ENCODE measurements at regions not wholly inside any gene's neighbourhood (a gene's known extent, or its start where the extent isn't known, plus 50 kb on each side); places are given as distances from the start of the nearest gene placed in this dataset.
A peak's percentile ranks its signal among the peaks of the same experiment; 100 is the strongest.

DNA sequence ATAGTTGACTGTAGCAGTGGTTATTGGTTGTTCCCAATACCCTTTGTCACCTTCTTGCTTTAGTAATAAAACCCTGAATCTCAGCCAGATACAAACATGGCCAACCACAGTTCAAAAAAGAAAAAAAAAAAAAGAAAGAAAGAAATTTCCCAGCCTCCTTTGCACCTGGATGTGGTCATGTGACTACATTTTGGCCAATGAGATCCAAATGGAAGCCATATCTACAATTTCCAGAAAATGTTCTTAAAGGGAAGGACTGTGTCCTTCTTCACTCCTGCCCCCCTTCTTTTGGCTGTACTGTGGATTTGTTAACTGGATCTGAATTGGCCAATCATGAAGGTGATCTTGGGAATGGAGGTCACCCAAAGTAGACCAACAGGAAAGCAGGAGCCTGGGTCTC lies 141.9 kb downstream of the SOX9 start:
- TF ChIP-seq, protein P1, sequence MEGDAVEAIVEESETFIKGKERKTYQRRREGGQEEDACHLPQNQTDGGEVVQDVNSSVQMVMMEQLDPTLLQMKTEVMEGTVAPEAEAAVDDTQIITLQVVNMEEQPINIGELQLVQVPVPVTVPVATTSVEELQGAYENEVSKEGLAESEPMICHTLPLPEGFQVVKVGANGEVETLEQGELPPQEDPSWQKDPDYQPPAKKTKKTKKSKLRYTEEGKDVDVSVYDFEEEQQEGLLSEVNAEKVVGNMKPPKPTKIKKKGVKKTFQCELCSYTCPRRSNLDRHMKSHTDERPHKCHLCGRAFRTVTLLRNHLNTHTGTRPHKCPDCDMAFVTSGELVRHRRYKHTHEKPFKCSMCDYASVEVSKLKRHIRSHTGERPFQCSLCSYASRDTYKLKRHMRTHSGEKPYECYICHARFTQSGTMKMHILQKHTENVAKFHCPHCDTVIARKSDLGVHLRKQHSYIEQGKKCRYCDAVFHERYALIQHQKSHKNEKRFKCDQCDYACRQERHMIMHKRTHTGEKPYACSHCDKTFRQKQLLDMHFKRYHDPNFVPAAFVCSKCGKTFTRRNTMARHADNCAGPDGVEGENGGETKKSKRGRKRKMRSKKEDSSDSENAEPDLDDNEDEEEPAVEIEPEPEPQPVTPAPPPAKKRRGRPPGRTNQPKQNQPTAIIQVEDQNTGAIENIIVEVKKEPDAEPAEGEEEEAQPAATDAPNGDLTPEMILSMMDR (IDR thresholded peaks at IDR 0.05; ENCODE audit: control extremely low read depth, extremely low read depth) = no peak

DNA sequence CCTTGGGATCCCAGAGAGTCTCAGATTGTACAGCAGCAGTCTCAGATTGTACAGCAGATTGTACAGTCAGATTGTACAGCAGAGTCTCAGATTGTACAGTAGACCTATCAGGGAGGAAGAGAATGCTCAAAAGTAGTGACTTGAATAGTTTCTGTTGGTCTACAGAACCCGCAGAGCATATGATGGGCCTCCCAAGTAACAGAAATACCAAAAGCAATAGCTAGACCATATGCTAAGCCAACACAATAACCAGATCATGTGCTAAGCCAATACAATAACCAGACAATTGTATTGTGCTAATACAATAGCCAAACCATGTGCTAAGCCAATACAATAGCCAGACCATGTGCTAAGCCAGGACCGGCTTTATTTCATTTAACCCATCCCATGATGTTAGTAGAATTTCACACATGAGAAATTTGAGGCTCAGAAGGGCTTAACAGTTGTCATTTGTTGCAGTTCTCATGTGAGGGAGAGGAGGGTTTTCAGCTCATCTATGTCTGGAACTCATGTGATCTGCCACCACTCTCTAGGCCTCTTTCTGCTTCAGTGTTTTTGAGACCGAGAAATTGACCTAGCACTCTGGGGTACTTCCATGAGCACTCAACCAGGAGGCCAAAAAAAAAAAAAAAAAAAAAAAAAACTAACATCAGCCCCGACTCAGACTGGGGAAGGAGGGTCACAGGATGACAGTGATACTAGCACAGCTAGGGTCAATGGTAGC lies 144.0 kb downstream of the SOX9 start:
- no peak overlapping the region for H3K27ac ChIP-seq (ENCODE audit: low read depth in 1 of 2, low read length in 1 of 2)
- no peak overlapping the region for H3K9ac ChIP-seq (ENCODE audit: insufficient read depth in 1 of 2, low read length in 2 of 2)
- peaks cover 0 to 11% (median 0%) of the 10 kb centered on the region in 5 donors for H3K4me1 ChIP-seq (ENCODE audit: control insufficient read depth in 5 of 5, insufficient read depth in 5 of 5, low read length in 5 of 5)
- no peaks in the 10 kb centered on the region for H3K36me3 ChIP-seq (ENCODE audit: control insufficient read depth in 4 of 4, insufficient read depth in 4 of 4, low read length in 4 of 4)
- H3K27me3 ChIP-seq (ENCODE audit: control insufficient read depth in 3 of 3, insufficient read depth in 3 of 3, low read length in 2 of 3) = no peaks in the 10 kb centered on the region
- H3K9me3 ChIP-seq (ENCODE audit: control insufficient read depth in 4 of 4, insufficient read depth in 3 of 4, low read length in 3 of 4) = peaks cover 0 to 2% (median 0%) of the 10 kb centered on the region in 4 donors
- DNase-seq = no peak
- TF ChIP-seq, protein P1 (IDR thresholded peaks at IDR 0.05; ENCODE audit: control extremely low read depth, extremely low read depth) = no peak
- 85% methylated on average over 4 of the region's 4 CpGs for WGBS, 2 donors
- H3K4me3 ChIP-seq = no peak overlapping the region
- ATAC-seq (ENCODE audit: insufficient read depth, low FRiP score) = no peak

More for the DNA sequence above, 141.9 kb downstream of the SOX9 start:
- Histone ChIP-seq H3K4me1 (ENCODE audit: control insufficient read depth in 5 of 5, insufficient read depth in 5 of 5, low read length in 5 of 5) (peaks cover 0 to 11% (median 0%) of the 10 kb centered on the region in 5 donors), H3K4me3 (no peak overlapping the region), H3K9ac (ENCODE audit: insufficient read depth in 1 of 2, low read length in 2 of 2) (no peak overlapping the region), H3K9me3 (ENCODE audit: control insufficient read depth in 4 of 4, insufficient read depth in 3 of 4, low read length in 3 of 4) (peaks cover 0 to 2% (median 0%) of the 10 kb centered on the region in 4 donors), H3K27me3 (ENCODE audit: control insufficient read depth in 3 of 3, insufficient read depth in 3 of 3, low read length in 2 of 3) (no peaks in the 10 kb centered on the region), H3K36me3 (ENCODE audit: control insufficient read depth in 4 of 4, insufficient read depth in 4 of 4, low read length in 4 of 4) (no peaks in the 10 kb centered on the region), H3K27ac (ENCODE audit: low read depth in 1 of 2, low read length in 1 of 2) (no peak overlapping the region)
- DNase-seq (no peak), ATAC-seq (ENCODE audit: insufficient read depth, low FRiP score) (no peak)

DNA sequence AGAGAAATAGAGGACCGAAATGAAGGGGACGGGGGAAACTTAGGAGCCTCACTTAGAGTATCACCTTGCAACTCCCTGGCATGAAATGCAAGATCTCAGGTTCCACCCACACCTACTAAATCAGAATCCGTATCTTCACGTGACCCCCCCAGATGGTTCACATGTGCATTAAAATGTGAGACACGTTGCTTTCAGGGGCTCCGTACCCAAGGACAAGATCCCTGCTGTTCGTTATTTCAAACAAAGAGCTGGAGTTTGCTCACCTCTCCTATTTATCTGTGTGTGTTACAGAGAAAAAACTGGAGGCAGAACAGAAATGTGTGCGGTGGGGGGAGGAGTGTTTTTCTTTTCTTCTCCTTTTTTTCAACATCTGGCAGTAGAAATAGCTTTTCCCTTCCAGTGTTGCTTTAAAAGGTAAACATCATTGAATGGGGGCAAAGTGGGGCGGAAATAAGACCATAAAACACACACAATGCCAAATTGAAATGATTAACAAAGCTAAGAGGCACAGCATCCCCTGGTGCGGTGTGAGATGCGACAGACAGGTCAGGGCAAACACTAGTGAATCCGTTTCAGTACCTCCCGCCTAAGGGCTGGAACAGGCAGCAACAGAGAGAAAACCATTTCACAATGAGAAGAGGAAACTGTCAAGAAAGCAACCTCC lies 145.4 kb downstream of the SOX9 start:
- no peak overlapping the region for H3K27ac ChIP-seq (ENCODE audit: low read depth in 1 of 2, low read length in 1 of 2)
- no peak overlapping the region for H3K4me3 ChIP-seq
- ATAC-seq (ENCODE audit: insufficient read depth, low FRiP score) (no peak), DNase-seq (peak in 2 of 3 donors; percentile 40 to 64)
- TF ChIP-seq, protein P1 (IDR thresholded peaks at IDR 0.05; ENCODE audit: control extremely low read depth, extremely low read depth) = no peak
- H3K9ac ChIP-seq (ENCODE audit: insufficient read depth in 1 of 2, low read length in 2 of 2) = no peak overlapping the region
- H3K9me3 ChIP-seq (ENCODE audit: control insufficient read depth in 4 of 4, insufficient read depth in 3 of 4, low read length in 3 of 4) = peaks cover 0 to 2% (median 0%) of the 10 kb centered on the region in 4 donors
- H3K36me3 ChIP-seq (ENCODE audit: control insufficient read depth in 4 of 4, insufficient read depth in 4 of 4, low read length in 4 of 4) = no peaks in the 10 kb centered on the region
- peaks cover 0 to 16% (median 0%) of the 10 kb centered on the region in 5 donors for H3K4me1 ChIP-seq (ENCODE audit: control insufficient read depth in 5 of 5, insufficient read depth in 5 of 5, low read length in 5 of 5)
- H3K27me3 ChIP-seq (ENCODE audit: control insufficient read depth in 3 of 3, insufficient read depth in 3 of 3, low read length in 2 of 3) = no peaks in the 10 kb centered on the region
- 36 to 42% methylated on average over 13 of the region's 13 CpGs for WGBS, 2 donors
